UCSD-AML1 (cell line): ENCODE measurements at regions not wholly inside any gene's neighbourhood (a gene's known extent, or its start where the extent isn't known, plus 50 kb on each side); places are given as distances from the start of the nearest gene placed in this dataset.
"Not testable (repeated sequence)": the region's sequence is repeated elsewhere in the genome, so short reads cannot be mapped to it uniquely, and the experiment has no call there.

Experiments used
- DNase-seq: peaks from one replicate; lab custom pipeline; 2025; ENCODE audit not compliant: unreplicated experiment; lab: John Stamatoyannopoulos, UW

DNA sequence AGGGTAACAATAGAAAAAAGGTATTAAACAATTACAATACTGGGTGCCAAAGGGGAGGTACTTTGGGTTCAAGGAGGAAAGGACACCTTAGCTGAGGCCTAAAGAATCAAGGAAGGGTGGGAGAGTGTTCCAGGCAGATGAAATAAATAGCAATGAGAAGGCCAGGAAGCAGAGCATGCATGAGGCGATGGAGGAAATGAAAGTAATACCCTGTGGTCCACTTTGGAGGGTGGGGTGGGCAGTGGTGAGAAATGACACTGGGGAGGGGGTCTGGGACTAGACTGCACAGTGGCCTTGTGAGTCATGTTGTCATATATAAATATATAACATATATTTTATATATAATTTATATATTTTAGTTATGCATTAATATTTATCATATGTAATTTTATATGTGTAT, 55.9 kb downstream of the BHLHE40 start:
- DNase-seq = no peak

DNA sequence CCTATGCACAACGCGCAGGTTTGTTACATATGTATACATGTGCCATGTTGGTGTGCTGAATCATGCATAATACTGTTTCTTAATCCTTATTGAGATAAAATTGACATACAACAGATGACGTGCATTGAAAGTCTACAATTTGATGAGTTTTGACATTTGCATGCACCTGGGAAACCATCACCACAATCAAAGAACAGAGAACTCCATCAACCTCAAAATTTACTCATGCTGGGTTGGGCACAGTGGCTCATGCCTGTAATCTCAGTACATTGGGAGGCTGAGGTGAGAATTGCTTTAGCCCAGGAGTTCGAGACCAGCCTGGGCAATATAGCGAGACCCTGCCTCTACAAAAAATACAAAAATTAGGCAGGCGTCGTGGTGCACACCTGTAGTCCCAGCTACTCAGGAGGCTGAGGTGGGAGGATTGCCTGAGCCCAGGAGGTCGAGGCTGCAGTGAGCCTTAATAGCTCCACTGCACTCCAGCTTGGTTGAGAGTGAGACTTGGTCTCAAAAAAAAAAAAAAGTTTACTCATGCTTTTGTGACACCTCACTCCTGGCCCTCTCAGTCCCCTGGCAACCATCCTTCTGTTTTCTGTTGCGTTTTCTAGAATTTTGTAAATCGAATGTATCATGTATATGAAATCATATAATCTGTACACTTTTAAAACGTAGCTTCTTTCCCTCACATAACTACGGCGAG, 56.6 kb downstream of the BHLHE40 start:
- no peak for DNase-seq

DNA sequence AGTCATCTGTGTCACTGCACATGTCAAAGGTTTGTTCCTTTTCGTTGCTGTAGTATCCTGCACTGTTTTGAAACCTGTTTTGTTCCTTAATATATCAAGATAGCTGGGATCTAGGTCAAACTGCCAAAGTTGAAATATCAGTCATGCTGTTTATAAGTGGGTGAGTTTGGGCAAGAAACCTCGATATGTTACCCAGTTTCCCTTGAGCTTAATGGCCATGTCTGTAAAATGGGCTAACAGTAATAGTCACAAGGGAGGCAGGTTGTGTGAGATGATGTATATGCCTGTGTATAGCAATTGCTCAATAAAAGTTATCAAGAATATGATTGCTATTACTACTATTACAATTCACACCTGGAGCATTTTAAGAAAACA, 57.1 kb downstream of the BHLHE40 start:
- no peak for DNase-seq

DNA sequence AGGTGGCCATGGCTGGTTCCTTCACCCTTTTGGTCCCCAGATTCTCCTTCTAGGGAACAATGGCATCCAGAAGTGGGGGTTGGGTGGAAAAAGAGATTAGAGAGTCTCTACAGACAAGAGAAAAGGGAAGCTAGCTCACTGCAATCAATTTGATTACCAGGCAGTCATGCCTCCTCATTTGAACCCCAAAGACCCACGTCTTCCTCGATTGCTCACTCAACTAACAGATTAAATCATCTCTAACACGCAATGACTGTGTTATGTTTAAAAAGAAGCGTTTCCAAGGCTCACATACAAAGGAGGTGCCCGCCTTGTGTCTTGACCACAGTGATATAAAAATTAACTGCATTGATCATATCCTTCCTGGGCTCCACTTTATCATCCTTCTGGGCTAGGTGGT, 57.6 kb downstream of the BHLHE40 start:
- DNase-seq = no peak

DNA sequence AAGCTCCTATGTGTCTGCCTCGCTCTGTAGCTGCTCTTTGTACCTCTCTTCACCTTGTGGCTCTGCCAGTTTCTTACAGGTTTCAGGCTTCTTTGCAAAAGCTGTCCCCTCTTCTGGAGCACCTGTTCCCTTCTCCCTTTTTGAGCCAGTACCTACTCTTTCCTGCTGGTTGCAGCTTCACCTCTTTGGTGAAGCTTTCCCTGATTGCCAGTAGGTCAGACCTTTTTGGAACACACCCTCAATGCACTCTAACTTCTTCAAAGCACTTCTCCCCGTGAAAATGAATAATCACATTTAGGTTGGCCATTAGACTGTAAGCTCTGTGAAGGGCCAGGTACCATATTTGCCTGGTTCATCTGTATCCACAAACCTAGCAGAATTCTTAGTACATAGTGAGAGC, 60.3 kb downstream of the BHLHE40 start:
- DNase-seq = no peak

DNA sequence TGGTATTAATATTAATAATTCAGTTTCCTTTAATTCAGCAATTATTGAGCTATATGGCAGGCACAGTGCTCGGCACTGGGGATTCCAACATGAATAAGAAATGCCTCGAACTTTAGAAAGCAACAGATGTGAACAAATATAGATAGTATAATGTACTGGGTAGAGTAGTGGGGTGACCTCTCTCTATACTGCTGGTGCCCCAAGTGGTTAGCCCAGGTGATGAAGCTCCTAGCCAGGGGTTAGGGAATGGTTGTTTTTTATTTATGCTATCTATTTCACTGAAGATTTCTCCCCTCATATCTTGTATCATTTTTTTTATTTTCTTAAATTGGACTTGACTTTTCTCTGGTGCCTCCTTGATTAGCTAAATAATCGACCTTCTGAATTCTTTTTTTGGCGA, 62.1 kb downstream of the BHLHE40 start:
- DNase-seq = no peak

DNA sequence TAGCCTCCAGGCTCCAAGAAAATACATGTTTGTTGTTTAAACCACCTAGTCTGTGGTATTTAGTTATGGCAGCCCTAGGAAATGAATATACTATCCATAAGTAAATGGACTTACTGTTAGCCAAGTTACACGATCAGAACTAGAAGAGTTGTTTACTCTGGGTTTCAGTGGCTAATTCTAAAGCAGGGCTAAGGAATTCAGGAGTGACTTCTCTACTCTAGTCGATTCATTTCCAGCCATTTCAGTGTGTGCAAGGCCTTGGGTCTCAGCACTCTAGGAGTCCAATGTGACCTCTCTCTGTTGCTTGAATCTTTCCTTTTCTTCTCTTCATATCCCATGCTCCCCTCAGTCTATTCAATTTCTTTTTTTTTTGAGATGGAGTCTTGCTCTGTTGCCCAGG, 66.7 kb downstream of the BHLHE40 start:
- DNase-seq = no peak

DNA sequence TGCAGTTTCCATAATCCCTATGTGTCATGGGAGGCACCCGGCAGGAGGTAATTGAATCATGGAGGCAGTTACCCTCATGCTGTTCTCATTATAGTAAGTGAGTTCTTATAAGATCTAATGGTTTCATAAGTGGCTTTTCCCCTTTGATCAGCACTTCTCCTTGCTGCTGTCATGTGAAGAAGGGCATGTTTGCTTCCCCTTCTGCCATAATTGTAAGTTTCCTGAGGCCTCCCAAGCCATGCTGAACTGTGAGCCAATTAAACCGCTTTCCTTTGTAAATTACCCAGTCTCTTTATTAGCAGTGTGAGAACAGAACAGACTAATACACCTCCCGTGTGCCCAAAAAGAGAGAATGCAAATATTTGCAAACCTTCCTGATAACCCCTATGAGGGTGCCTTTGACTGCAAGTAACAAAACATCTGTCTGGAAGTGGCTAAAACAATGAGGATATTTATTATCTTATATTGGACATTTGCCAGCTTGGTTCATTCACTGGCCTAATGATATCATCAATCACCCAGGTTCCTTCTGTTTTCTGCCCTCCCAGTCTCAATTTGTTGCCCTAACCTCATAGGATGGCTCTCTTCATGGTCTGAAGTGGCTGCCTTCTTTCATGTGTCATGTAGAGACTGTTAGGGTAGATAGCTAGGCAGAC, 68.7 kb downstream of the BHLHE40 start:
- no peak for DNase-seq

DNA sequence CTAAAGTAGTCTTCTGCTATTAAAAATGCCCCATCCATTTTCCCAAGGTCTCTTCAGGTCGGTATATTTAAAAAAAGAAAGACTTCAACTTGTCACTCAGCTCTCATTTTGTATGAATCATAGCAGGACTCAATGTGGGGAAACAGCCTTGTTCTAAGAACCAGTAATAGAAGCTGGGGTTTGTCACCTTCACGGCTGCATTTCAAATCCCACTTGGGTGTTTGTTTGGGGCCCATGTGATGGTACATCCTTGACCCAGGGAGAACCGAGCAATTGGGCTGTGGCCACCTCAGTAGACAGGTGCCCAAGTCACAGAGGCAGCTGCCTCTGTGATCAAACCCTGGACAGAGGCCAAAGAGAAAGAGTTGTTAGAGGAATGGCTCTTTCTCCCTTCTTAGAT, 70.3 kb upstream of the ARL8B start:
- DNase-seq = no peak

DNA sequence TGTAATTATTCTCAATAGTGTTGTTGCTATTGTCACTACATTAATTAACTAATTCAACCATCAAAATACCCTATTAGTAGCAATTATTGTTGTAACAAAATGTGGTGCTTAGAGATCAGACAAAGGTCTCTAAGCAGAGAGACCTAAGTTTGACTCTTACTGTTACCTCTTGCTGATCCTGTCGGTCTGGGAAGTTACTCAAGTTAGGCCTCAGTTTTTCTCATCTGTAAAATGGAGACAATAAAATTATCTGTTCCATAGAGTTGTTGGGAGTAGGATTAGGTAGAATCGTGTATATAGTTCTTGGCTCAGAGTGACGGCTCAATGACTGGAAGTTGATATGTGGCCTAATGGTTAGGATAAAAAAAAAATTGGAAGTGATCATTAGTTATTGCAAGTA, 69.8 kb upstream of the ARL8B start:
- DNase-seq = no peak

DNA sequence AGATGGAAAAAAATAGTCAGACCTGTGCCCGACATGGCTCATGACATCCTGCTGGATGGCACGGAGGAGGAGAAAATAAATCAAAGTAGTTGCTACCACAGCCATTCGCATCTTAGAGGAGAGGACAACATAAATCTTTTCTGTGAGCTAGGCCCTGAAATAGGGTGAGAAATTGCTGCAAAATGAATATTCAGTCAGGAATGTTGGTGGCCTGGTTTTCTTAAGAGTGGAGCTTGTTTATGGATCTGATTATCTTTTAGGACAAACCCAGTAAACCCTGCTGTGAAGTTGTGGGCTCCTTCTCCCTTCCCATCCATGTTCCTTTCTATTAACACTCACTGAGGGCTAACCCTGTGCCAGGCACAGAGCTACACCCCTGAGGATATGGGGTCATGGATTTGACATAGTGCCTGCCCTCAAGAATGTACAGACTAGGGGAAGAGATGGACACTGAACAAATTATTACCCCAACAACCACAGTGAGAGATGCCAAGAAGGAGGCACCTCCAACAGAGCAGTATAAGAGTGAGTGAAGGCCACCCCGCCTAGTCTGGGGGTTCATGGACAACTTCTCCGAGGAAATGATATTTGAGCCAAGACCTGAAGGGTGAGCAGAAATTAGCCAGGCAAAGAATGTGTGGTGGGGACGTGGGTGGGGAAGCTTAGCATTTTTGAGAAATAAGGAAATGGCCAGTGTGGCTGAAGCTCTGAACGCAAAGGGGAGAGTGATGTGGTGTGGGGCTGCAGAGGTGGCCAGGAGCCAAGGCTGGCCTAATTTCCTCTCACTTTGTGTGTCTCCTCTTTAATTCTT, 68.9 kb upstream of the ARL8B start:
- no peak for DNase-seq

DNA sequence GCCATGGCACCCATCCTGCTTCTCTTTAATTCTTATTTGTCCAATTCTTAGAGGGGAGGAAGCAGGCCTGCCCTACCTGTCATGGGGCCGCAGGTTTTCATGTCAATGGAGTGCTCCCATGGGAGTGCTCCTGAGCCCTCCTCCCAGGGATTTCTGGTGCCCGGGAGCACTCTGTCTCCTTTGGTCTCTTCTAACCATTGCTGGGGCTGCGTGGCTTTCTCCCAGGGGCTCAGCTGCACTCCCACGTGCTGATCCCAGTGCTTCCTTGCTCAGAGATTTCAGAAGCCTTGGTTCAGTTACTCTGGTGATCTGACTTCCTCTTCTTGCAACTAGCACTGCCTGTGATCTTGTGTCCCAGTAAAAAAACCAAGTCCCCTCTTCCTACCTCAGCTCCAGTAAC, 68.0 kb upstream of the ARL8B start:
- DNase-seq = peak; percentile 20

DNA sequence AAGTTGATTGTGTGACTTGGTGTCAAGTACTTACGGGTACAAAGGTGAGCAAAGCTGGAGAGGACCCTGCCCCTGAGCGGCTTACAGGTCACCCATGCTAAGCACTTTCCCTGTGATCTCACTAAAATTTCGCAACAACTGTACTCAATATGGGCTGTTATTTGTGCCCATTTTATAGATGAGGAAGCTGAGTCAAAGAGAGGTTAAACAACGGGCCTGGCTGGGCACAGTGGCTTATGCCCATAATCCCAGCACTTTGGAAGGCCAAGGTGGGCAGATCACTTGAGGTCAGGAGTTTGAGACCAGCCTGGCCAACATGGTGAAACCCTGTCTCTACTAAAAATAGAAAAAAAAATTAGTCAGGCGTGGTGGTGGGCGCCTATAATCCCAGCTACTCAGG, 67.5 kb upstream of the ARL8B start:
- DNase-seq = not testable (repeated sequence)

DNA sequence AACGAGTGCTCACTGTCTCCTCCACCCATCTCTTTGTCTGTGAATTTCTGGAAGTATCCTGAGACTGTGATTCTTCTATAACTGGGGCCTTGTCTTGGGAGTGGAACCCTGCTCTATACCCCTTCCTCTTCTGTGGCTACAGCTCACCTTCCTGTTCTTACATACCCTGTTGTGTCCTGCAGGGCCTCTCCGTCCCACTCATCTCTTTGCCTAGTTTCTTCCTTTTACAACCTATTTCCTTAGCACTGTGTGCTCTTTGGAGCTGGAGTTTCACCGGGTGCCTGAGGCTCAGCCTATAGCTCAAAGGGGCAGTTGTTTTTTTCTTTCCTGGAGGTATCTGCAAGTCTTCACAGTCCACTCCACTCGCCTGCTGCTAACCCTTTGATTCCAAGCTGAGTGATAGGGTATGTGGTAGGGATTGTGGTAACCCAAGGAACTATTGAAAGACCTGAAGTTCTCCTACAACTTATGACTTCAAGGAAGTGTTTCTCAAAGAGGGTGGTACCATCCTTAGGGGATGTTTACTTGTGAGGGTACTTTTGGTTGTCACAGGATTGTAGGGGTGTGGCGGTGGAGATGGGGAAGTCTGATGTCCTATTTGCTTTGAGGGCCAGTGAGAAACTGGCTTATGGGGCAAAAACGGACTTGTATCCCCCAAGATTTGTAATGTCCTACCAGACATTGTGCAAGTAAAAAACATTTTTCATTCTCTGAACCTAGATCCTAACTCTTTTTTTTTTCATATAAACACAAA, 66.6 kb upstream of the ARL8B start:
- DNase-seq = peak; percentile 54

DNA sequence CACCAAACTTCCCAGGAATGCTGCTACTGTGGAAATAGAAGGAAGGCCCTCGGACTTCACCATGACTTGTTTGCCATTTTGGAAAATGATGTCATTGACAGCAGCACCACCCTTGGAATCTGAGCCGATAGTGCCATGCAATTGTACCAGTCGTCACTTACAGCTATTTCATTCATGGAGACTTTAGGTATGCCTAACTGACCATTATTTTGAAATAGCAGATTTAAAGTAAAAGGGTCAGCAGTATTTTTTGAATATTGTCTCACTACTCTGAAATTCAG, 66.0 kb upstream of the ARL8B start:
- no peak for DNase-seq

DNA sequence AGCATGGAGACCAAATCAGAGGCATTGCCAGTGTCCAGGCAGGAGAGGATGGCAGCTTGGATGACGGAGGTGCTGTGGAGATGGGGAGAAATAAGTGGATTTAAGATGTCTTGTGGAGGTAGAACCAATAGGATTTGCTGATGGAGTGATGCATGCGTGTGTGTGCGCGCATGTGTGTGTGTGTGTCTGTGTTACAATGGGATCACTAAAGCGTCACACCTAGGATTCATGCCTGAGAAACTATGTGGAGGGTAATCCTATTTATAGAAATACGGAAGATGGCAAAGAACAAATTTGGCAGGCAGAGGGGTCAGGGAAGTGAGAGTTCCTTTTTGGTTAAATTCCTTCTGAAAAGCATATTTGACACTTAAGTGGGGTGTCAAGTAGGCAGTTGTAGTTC, 64.8 kb upstream of the ARL8B start:
- DNase-seq = no peak

DNA sequence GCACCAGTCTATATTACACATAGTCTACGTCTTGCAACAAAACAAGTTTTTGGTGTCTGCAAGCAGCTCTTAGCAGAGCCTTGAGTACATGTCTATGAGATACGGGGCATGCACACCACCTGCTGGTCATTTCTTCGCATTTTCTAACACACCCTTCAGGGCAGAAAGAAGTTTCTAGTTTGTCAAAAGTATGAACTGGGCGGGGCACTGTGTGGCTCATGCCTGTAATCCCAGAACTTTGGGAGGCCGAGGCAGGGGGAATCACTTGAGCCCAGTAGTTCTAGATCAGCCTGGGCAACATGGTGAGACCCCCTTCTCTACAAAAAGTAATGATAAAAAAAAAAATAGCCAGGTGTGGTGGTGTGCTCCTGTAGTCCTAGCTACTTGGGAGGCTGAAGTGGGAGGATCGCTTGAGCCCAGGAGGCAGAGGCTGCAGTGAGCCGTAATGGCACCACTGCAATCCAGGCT, 64.2 kb upstream of the ARL8B start:
- peak; percentile 70 for DNase-seq

DNA sequence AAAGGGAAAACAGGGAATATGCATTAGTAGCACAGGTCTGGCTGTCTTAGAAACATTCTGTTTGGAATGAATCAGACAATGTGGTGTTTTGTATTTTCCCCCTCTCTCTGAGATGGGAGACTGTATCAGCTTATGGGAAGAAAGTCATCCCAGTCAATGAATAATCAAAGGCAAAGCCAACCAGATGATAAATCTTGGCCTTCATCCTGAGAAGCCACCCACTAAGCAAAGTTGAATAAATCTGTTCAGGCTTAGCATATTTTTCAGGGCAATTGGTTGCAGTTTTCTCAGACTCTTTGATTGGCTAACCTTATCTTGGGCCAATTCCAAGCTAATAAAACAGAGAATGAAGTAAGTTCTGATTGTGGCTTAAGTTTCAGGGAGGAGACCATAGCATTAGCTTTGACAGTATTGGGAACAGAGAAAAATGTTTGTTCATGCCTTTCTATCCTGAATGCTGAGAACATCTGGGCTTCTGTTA, 63.6 kb upstream of the ARL8B start:
- no peak for DNase-seq

DNA sequence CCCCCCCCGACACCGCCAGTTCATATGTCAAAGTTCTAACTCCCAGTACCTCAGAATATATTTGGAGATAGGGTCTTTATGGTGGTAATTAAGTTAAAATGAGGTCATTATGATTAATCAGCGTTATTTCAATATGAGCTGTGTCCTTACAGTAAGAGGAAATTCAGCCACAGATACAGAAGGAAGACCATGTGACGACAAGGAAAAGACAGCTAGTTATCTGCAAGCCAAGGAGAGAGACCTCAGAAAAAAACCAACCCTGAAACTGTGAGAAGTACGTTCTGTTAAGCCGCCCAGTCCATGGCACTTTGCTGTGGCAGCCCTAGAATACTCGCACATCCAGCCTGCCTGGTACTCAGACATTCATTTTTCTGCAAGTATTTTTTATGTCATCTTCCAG, 62.3 kb upstream of the ARL8B start:
- DNase-seq = no peak

DNA sequence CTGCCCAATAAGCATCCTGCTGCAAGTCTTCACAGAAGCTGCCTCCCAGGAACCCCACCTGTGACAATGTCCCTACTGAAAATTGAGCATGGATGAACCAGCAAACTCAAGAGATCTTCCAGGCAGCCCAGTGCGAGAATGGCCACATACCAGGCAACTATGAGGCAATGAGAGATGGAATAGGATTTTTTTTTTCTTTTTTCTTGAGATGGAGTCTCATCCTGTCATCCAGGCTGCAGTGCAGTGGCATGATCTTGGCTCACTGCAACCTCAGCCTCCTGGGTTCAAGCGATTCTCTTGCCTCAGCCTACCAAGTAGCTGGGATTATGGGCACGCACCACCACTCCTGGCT, 60.9 kb upstream of the ARL8B start:
- no peak for DNase-seq

DNA sequence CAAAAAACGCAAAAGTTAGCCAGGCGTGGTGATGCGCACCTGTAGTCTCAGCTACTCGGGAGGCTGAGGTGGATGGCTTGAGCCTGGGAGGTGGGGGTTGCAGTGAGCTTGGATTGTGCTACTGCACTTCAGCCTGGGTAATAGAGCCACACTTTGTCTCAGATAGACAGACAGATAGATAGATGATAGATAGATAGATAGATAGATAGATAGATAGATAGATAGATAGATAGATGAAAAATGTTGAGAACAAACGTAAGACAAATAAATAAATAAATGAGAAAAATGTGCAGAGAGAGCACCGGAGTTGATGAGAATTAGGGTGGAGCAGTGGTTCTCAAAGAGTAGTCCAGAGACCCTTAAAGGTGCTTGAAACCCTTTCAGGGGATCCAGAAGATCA, 58.4 kb upstream of the ARL8B start:
- DNase-seq = no peak
